K562 (cell line): ENCODE measurements at regions not wholly inside any gene's neighbourhood (a gene's known extent, or its start where the extent isn't known, plus 50 kb on each side); places are given as distances from the start of the nearest gene placed in this dataset.
A peak's percentile ranks its signal among the peaks of the same experiment; 100 is the strongest.

ENCODE experiments used
- ATAC-seq: fragments of 200-7000 bp; cut with Tn5 transposase; 3 replicates; pipeline ENCODE4 v1.9.1; 2020; ENCODE audit warnings: moderate library complexity
- BruUV-seq: library from RNA; stranded (reverse); fragments of 400-500 nt; replicated peaks from 2 replicates; lab custom pipeline; 2021; lab: Mats Ljungman, UMichigan
- CTCF ChIA-PET: fragments of 300-600 bp; formaldehyde crosslinking; extraction: SDS; loops from one replicate; lab custom pipeline; 2021; ENCODE audit warnings: low intra/inter-chr PET ratio; lab: Yijun Ruan, JAX
- POLR2A ChIA-PET: fragments of 300-600, 350-650 bp; sonication (Branson Sonifier 250); formaldehyde crosslinking; extraction: SDS; loops from one replicate; lab custom pipeline; 2021; ENCODE audit warnings: antibody characterized with exemption, inconsistent platforms; lab: Yijun Ruan, JAX
- DNase-seq, 4 experiments: peaks; one replicate each; pipeline versions ENCODE4 v3.0.0 to v3.0.0-alpha.2; 2011 to 2018; ENCODE audit warnings: low spot score in 3 of 4, mixed read lengths in 3 of 4; ENCODE audit errors: extremely low read depth in 1 of 4
- FAIRE-seq: peaks from 2 replicates; lab custom pipeline; 2011; peaks lifted over from hg19 to GRCh38; lab: Jason Lieb, UNC
- H2AFZ ChIP-seq: 2 replicates; pipeline ENCODE4 v1.6.0; 2011; ENCODE audit warnings: low read depth, low read length, control low read depth, inconsistent platforms
- H3K27ac ChIP-seq: fragments of 200-600 bp; 3 replicates; pipeline ENCODE4 v1.8.0; 2011; ENCODE audit warnings: low read depth, mild to moderate bottlenecking, control low read depth, inconsistent platforms, low read length, moderate library complexity, mixed read lengths; ENCODE audit errors: extremely low read depth
- H3K27me3 ChIP-seq, 2 experiments: fragments of 300-600 bp in 1 of 2; 2 replicates in 1 of 2; 3 replicates in 1 of 2; pipeline versions ENCODE4 v1.6.0 to v1.8.0; 2011; ENCODE audit warnings: inconsistent platforms in 2 of 2, low read length in 2 of 2, mild to moderate bottlenecking in 1 of 2, mixed read lengths in 1 of 2, moderate library complexity in 1 of 2; ENCODE audit not compliant: control insufficient read depth in 2 of 2, insufficient read depth in 2 of 2
- H3K36me3 ChIP-seq: fragments of 300-600 bp; 3 replicates; pipeline ENCODE4 v1.8.0; 2011; ENCODE audit warnings: mild to moderate bottlenecking, low read length, inconsistent platforms; ENCODE audit not compliant: control insufficient read depth, insufficient read depth
- H3K4me1 ChIP-seq, 2 experiments: fragments of 200-600 bp in 1 of 2; replicated peaks in 1 of 2; 2 replicates in 1 of 2; 3 replicates in 1 of 2; pipeline versions ENCODE4 v1.5.1 to v1.8.0; 2011; ENCODE audit warnings: inconsistent platforms in 2 of 2, low read length in 2 of 2, mild to moderate bottlenecking in 1 of 2, mixed read lengths in 1 of 2, moderate library complexity in 1 of 2; ENCODE audit not compliant: control insufficient read depth in 2 of 2, insufficient read depth in 2 of 2
- H3K4me2 ChIP-seq: 2 replicates; pipeline ENCODE4 v1.6.1; 2011; ENCODE audit warnings: low read length, control low read depth, inconsistent platforms, mixed read lengths; ENCODE audit not compliant: insufficient read depth
- H3K4me3 ChIP-seq: fragments of 200-600 bp; sonication (generic), shearing (Covaris generic); 2 replicates; pipeline ENCODE4 v1.5.1; 2016; ENCODE audit warnings: control low read depth, inconsistent platforms
- H3K79me2 ChIP-seq: fragments of 200-600 bp; 3 replicates; pipeline ENCODE4 v1.8.0; 2011; ENCODE audit warnings: low read length, inconsistent platforms; ENCODE audit not compliant: control insufficient read depth, insufficient read depth
- H3K9ac ChIP-seq, 2 experiments: 2 replicates each; pipeline versions ENCODE4 v1.6.0 to v1.6.1; 2011; ENCODE audit warnings: low read depth in 2 of 2, low read length in 2 of 2, control low read depth in 1 of 2, inconsistent platforms in 1 of 2, mild to moderate bottlenecking in 1 of 2, mixed read lengths in 1 of 2; ENCODE audit not compliant: insufficient read depth in 1 of 2
- H3K9me1 ChIP-seq: one replicate; pipeline ENCODE4 v1.6.0; 2011; ENCODE audit warnings: inconsistent platforms, mild to moderate bottlenecking, low read length, moderate library complexity; ENCODE audit not compliant: control insufficient read depth, insufficient read depth
- H3K9me3 ChIP-seq: replicated peaks from 2 replicates; pipeline ENCODE4 v1.5.1; 2011; ENCODE audit warnings: low read depth, low read length, inconsistent platforms; ENCODE audit not compliant: control insufficient read depth, insufficient read depth
- H4K20me1 ChIP-seq: replicated peaks from 2 replicates; pipeline ENCODE4 v1.6.1; 2011; ENCODE audit warnings: low read length, inconsistent platforms, mixed read lengths; ENCODE audit not compliant: control insufficient read depth, insufficient read depth
- RBM14 ChIP-seq: fragments of 200-400 bp; formaldehyde crosslinking; IDR thresholded peaks from 2 replicates; pipeline ENCODE4 v1.6.1; 2018; ENCODE audit warnings: low read depth, mild to moderate bottlenecking, low read length, moderate library complexity, borderline replicate concordance; ENCODE audit not compliant: insufficient read depth
- in situ Hi-C: fragments of 300-500 bp; cut with MboI; formaldehyde crosslinking; loops from 4 replicates; pipeline ENCODE4 v1.15.0; 2018; ENCODE audit warnings: inconsistent platforms, mixed read lengths
- intact Hi-C: fragments of 100-400 bp; cut with micrococcal nuclease; formaldehyde crosslinking; loops from 2 replicates; pipeline ENCODE4 v1.14.2; 2022
- TF ChIP-seq, protein P1 (sequence below), 3 experiments: fragments of 200-800 bp in 1 of 3; fragments of 250-450 bp in 1 of 3; fragments of 450-650 bp in 1 of 3; sonication (Bioruptor Pico) in 1 of 3; sonication (Bioruptor generic) in 1 of 3; formaldehyde crosslinking in 1 of 3; IDR thresholded peaks; 2 replicates each; pipeline versions ENCODE4 v1.6.1 to v1.8.0; 2016 to 2022; ENCODE audit warnings: mild to moderate bottlenecking in 2 of 3, missing genetic modification characterization in 2 of 3, missing compliant biosample characterization in 1 of 3, moderate library complexity in 1 of 3

DNA sequence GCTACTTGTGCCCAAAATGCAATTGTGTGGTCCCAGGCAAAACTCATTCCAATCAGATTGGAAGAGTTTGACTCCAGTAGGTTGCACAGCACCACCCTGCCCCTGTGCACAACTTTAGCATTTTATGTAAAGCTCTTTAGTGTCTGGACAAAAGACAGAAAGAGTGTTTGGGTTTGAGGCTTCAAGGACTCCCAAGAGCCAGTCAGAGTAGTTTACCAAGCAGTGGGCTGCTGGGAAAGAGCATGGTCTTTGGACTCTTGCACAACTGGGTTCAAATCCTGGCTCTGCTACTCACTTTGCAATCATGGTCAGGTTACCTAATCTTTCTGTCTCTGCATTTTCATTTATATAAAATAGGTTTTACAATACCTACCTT is 75.8 kb upstream of the UMPS start:
- CTCF ChIA-PET: interaction anchor here (0.7 kb wide), 1 partner anchor 909 kb away, joined by 3 read pairs; no protein-coding TSS in a partner anchor
- BruUV-seq: no TSS peak

More for the DNA sequence above, 75.8 kb upstream of the UMPS start:
- H3K27ac ChIP-seq: peak overlapping the region; percentile 66
- in situ Hi-C loops: no loop called here
- intact Hi-C loops: no loop called here
- DNase-seq: no peak
- H3K9me1 ChIP-seq: no peaks in the 10 kb centered on the region
- POLR2A ChIA-PET: interaction anchor here (0.6 to 1.0 kb wide), 2 partner anchors 10 to 18 kb away, joined by 3 to 4 read pairs; no protein-coding TSS in a partner anchor
- ATAC-seq: peak; percentile 33
- no peak for FAIRE-seq
- H3K9me3 ChIP-seq: no peaks in the 10 kb centered on the region; the same call in 1 of the 2 replicates
- no peaks in the 10 kb centered on the region for H4K20me1 ChIP-seq
- no peak overlapping the region; the same call in 1 of the 2 replicates for H3K4me2 ChIP-seq
- H3K27me3 ChIP-seq: no peaks in the 10 kb centered on the region
- peak overlapping the region; percentile 90 for H2AFZ ChIP-seq
- H3K79me2 ChIP-seq: no peaks in the 10 kb centered on the region
- H3K4me1 ChIP-seq: peaks cover 0 to 22% of the 10 kb centered on the region in 2 experiments; a peak in 4 of 5 replicates
- TF ChIP-seq, protein P1, sequence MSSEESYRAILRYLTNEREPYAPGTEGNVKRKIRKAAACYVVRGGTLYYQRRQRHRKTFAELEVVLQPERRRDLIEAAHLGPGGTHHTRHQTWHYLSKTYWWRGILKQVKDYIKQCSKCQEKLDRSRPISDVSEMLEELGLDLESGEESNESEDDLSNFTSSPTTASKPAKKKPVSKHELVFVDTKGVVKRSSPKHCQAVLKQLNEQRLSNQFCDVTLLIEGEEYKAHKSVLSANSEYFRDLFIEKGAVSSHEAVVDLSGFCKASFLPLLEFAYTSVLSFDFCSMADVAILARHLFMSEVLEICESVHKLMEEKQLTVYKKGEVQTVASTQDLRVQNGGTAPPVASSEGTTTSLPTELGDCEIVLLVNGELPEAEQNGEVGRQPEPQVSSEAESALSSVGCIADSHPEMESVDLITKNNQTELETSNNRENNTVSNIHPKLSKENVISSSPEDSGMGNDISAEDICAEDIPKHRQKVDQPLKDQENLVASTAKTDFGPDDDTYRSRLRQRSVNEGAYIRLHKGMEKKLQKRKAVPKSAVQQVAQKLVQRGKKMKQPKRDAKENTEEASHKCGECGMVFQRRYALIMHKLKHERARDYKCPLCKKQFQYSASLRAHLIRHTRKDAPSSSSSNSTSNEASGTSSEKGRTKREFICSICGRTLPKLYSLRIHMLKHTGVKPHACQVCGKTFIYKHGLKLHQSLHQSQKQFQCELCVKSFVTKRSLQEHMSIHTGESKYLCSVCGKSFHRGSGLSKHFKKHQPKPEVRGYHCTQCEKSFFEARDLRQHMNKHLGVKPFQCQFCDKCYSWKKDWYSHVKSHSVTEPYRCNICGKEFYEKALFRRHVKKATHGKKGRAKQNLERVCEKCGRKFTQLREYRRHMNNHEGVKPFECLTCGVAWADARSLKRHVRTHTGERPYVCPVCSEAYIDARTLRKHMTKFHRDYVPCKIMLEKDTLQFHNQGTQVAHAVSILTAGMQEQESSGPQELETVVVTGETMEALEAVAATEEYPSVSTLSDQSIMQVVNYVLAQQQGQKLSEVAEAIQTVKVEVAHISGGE (CRISPR knock-in tag; IDR thresholded peaks at IDR 0.05): 0 out of 6 replicates have a peak, but pooled peaks of 1 of the 3 experiments have one; percentile 29
- no peak for TF ChIP-seq RBM14
- H3K36me3 ChIP-seq: no peaks in the 10 kb centered on the region
- H3K9ac ChIP-seq: no peak overlapping the region
- H3K4me3 ChIP-seq: no peak overlapping the region
